GM18867 (cell line): ENCODE measurements at regions not wholly inside any gene's neighbourhood (a gene's known extent, or its start where the extent isn't known, plus 50 kb on each side); places are given as distances from the start of the nearest gene placed in this dataset.

Experiments used
- ATAC-seq: cut with Tn5 transposase; IDR thresholded peaks from one replicate; pipeline ENCODE4 v1.9.1; 2021; ENCODE audit warnings: mild to moderate bottlenecking, moderate library complexity; ENCODE audit not compliant: unreplicated experiment

DNA sequence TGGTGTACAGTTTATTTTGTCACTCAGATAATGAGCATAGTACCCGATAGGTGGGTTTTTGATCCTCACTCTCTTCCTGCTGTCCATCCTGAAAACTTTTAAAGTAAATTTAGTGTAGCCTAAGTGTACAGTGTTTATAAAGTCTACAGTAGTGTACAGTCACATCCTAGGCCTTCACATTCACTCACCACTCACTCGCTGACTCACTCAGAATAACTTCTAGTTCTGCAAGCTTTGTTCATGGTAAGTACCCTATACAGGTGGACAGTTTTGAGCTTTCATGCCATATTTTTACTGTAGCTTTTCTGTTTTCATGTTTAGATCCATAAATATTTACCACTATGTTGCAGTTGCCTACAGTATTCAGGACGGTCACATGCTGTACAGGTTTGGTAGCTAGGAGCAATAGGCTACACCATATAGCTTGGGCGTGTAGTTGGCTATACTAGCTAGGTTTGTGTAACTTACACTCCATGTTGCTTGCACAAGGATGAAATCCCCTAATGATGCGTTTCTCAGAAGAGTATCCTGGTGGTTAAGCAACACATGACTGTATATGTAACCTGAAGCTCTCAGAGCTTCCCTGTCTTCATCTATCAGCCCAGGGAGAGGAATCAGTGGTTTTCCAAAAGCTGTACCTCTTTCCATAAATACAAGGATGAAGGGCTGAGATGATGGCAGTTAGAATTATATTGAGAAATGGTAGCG, 87.6 kb upstream of the SLC25A26 start:
- no peak for ATAC-seq

DNA sequence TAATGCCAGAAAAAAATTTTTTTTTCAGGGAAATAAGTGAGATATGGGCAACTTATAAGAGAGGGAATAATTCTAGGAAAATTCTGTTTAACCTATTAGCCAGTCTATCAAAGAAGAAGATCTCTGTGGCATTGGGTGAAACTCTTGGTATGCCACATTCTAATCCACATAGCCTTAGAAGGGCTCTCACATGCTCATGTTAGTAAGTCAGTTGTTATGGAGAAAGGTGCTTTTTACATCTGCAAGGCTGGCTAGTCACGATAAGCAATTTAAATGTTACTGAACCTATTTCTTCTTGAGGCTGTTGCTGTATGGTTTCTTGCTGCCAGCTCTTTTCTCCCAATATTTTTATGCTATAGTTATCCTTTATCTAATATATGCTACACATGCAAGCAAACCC, 89.9 kb upstream of the MAGI1 start:
- ATAC-seq = no peak

DNA sequence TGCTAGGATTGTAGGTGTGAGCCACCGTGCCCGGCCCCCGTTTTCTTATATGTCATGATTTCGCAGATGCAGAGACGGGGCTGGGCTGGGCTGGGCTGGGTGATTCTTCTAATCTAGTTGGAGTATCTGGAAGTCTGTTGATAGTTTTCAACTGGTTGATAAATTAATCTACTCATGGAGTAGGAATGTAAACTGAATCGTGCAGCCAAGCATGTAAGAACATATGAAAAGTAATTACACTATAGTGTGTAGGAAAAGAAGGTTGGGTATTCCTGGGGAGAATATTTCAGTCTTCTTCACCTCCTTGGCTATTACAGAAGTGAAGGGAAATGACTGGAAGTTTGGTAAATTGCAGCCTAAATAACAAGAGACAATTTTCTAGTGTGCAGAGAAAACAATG, 82.6 kb upstream of the MAGI1 start:
- ATAC-seq = no peak

DNA sequence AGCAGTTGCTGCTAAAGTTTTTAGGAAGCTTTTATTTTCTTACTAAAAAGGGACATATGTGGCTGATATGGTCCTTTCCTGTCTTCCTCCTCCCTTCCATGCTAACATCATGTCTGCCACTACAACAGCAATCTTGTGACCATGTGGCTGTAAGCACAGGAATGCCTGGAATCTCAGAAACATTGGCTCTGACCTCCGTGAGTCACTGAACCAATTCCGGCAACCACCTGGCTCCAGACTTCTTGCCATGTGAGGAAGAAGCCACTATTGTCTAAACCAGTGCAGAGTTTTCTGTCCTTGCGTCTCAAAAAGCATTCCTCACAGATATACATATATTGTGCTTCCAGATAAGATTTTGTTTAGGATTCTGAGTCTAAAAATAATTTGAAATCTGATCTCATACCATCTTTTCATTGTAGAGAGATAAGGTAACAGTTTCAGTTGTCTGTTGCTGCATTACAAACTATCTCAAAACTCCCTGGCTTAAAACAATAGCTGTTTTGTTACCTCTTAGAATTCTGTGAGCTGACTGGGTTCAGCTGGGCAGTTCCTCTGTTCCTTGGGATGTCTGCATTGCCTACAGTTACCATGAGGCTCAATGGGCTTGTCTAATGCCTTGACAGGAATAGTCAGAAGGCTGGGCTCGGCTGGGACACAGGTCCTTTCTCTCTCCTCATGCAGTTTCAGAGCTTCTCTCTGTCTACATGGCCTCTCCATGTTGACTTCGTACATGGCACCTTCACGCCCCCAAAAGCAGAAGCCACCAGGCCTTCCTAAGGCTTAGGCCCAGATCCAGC, 77.3 kb upstream of the MAGI1 start:
- no peak for ATAC-seq

DNA sequence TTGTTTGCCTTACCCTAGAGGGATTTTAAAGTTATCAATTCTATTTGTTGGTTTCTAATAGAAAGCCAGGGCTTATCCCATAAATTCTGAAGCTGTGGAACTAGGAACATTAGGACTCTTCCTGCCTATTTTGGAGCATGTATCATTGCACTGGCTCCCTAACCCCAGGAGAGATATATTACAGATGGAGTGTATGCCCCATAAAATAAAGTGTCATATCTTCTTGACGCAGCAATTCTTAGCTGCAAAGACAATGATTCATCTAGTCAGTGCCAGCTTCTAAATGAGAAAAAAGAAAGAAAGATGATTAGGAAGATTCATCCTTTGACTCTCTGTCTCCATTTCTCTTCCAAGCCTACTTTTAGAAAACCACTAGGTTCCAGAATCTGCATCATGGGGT, 74.8 kb upstream of the MAGI1 start:
- no peak for ATAC-seq

DNA sequence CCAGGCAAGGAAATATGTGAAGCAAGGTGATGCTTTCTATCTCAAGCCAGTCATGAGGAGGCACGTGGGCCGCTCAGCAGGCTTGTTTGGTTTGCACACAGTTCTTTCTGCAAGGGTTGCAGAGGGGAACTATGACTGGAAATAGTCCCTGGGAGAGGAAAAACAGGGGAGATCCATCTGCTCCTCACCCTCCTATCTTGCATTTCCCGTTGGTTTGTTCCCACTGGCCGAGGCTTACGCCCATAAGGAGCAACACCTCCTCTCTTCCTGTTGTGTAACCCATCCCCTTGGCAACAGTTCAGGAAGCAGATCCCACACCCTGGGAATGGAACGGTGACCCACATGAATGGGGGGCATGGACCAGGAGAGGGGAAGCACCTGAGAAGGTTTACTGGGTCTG, 72.1 kb upstream of the MAGI1 start:
- no peak for ATAC-seq

DNA sequence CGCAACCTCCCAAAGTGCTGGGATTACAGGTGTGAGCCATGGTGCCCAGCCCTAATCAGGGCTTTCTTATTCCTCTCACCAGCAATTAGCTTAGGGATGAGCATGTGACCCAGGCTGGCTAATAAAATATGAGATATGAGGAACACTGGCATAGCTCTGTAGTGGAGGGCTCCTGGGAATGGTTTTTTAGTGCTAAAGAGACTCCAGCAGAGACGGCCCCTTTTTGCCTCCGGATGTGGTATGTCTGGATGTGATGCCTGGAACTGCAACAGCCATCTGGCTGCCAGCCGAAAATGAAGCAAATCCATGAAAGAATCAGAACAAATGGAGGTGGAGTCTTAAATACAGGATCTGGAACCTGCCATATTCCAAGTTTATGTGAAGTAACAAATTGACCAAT, 69.1 kb upstream of the MAGI1 start:
- ATAC-seq = no peak

DNA sequence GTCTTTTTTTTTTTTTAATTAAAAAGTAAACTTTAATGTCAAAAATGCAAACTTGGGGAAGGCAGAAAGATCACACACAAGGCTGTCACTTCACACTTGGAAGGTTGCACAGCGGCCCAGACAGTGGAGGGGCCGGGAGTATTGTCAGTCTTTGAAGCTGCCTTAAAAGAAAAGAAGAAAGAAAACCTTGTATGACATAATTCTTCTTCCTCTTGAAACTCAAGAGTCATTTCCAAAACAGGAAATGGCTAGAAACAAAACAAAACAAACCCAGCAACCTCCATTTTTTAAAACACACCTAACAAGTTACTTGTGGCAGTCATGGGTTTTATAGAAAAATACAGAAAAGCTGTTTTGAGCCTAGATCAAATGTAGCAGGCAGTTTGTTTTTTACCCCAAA, 68.1 kb upstream of the MAGI1 start:
- peak; percentile 73 for ATAC-seq

DNA sequence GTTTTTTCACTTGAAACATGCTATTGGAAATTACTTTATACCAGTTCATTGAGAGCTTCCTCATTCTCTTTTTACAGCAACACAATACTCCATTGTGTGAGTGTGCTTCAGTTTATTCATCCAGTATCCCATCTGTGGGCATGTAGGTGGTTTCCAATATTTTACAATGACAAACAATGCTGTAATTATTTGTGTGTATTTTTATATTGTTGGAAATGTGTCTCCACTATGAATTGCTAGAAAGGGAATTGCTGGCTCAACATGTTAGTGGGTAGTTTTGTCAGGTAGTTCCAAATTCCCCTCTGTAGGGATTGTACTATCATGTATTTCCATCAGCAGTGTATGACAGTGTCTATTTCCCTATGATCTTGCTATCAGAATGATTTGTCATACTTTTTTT, 65.8 kb upstream of the MAGI1 start:
- ATAC-seq = no peak

DNA sequence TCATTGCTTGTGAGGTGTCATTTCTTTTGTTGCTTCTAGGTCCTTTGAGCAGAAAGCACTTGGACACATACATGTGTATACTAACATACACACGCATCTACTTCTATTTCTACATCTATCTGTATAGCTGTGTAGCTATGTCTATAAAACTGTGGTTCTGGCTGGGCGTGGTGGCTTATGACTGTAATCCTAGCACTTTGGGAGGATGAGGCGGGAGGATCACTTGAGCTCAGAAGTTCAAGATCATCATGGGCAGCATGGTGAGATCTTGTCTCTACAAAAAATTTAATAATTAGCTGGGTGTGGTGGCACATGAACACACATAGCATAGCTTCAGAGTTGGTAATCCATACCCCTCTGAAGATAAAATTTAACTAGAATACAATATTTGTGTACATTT, 65.0 kb upstream of the MAGI1 start:
- no peak for ATAC-seq

DNA sequence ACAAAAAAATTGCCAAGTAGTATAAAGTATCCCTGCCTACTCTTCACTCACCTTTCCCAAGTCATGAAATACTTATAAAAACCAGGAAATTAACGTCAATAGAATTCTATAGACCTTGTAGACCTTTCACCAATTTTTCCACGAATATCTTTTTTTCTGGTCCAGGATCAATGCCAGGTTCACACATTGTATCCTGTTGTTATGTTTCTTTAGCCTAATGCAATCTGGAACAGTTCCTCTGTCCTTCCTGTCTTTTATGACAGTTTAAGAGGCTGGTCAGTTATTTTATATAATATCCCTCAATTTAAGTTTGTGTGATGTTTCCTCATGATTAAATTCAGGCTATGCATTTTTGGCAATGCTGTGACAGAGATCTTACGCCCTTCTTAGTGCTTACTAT, 63.2 kb upstream of the MAGI1 start:
- ATAC-seq = no peak

DNA sequence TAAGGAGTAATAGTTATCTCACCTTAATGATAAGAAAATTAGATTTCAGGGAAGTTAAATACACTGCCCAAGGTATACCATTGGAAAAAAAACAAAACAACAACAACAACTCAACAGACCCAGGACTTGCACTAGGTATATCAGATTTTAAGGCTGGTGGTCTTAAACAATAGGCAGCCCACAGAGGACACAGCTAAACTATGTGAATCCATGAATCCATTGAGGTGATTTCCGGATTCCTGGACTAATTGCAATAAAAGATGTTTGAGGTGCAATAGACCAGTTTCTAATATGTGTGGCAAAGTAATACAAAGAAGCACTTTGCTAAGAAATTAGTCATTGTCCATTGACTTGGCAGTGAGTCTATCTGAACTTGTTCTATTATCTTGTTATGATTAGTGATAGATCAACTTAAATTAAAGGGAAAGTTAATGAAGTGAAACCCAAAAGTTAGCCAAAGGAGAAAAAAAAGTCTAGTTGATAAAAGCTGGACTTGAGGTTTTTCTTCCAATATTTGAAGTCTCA, 60.9 kb upstream of the MAGI1 start:
- ATAC-seq = no peak

DNA sequence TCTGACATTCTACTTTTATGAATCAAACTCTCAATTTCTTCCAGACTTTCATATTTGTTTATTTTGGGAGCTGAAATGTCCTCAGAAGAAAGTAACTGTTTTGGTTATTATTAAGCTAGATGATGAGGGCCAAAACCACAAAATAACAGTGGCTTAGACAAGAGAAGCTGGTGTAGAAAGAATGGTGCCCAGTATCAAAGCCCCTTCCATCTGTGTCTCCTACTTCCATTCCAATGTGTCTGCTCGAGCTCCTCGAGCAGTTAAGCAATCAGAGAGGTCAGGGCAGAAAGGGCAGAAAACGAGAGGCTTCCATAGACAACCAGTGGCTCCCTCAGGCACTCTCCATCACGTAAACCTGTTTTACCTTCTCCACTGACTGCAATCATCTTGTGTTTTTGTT, 59.7 kb upstream of the MAGI1 start:
- ATAC-seq = no peak

DNA sequence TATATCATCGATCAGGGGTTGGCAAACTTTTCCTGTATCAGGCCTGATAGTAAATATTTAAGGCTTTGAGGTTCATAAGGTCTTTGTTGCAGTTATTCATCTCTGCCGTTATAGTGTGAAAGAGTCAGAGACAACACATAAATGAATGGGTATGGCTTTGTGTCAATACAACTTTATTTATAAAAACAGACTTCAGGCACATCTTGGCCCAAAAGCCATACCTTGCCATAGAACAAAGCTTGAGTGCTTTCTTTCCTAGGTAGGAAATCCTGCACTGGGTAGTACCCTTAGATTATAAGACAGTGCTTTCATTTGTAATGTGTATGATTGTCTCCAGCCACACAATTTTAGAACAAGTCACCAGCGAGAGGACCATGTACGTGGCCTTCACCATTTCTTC, 58.9 kb upstream of the MAGI1 start:
- no peak for ATAC-seq

DNA sequence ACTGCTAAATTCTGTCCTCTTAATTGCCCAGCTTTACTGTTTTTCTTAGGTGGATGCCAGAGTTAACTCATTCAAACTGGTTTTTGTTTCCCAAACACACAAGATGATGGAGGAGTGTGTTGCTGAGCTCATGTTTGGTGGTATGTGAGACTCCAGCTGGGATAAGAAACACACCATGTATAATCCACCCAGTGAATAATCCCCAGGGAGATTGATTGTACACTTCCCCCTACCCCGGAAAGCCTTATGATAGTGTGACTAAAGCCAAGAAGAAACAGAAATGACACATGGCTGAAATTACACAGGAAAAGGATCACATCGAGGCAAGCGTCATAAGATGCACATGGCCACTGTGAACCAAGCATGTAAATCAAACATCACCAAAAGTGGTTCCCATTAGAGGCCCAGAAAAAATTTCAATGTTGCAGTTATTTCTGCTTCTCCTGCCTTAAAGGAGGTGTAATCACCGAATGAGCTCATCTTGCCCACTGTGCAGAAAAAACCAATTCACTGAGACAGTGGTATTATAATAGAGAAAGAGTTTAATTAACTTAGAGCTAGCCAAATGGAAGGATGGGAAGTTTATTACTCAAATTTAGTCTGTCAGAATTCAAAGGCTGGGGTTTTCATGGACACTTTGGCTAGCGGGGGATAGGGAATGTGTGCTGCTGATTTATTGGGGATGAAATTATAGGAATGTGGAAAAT, 56.7 kb upstream of the MAGI1 start:
- ATAC-seq = no peak

DNA sequence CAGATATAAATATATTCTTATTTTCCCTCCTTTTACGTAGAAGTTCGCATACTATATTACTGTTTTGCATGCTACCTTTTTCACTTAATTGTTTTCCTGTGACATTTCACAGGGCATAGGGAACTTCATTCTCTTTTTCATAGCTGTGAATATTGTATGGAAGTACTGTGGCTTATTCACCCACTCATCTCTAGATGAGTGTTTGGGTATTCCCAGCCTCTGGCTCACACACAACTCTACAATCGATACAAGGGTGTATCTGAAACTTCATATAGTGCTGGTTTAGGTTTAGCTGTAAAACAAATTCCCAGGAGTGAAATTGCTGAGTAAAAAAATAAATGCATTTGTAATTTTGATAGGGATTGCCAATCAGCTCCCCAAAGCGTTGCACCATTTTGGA, 55.3 kb upstream of the MAGI1 start:
- ATAC-seq = no peak

DNA sequence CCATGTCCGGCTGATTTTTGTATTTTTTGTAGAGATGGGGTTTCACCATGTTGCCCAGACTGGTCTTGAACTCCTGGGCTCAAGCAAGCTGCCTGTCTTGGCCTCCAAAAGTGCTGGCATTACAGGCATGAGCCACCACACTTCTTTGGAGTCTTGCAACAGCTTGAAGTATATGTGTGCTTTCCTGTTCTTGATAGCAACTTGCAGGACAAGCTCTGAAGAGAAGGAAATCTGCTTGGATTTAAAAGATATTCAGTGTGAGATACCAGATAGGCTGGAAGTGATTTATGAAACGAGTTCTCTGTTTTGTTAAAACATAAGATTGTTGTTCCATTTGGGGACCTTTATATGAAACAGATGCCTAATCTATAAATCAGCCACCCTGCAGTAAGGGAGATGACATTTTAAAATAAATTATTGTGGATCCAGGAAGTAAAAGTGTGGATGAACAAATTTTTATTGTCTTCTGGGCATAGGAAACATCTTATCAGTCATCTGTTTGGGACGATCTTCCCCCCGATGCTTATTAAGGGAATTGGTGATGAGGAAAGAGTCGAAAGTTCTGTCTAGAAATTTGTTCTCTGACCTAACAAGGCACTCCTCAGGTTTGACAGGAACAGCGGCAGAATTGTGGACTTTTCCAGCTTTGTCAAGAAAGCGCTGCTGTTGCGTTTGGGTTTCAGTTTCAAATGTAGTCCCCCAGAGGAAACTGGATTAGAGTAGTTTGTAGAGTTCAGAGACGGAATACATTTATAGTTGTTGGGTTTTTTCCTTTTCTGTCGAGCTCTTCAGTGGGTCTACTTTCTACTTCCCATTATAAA, 53.7 kb upstream of the MAGI1 start:
- no peak for ATAC-seq
